ENCODE measurements at regions not wholly inside any gene's neighbourhood (a gene's known extent, or its start where the extent isn't known, plus 50 kb on each side); places are given as distances from the start of the nearest gene placed in this dataset.

- H3K4me2 ChIP-seq (ENCODE audit: control insufficient read depth, extremely low read depth, insufficient read depth, low read depth, low read length) = no peak overlapping the region
- FAIRE-seq (no peak), DNase-seq (ENCODE audit: low read depth, low spot score) (no peak)
- no peak overlapping the region for H3K4me3 ChIP-seq (ENCODE audit: control insufficient read depth in 2 of 3, extremely low read depth in 1 of 3, insufficient read depth in 2 of 3, low read depth in 1 of 3, low read length in 3 of 3)
- H3K36me3 ChIP-seq (ENCODE audit: control insufficient read depth in 2 of 2, extremely low read depth in 1 of 2, insufficient read depth in 2 of 2, low read length in 2 of 2) = no peaks in the 10 kb centered on the region
- no peaks in the 10 kb centered on the region for H3K79me2 ChIP-seq (ENCODE audit: control insufficient read depth, insufficient read depth, low read length)
- H3K27me3 ChIP-seq (ENCODE audit: control insufficient read depth, extremely low read depth, insufficient read depth, low read length) = no peaks in the 10 kb centered on the region
- H3K9me1 ChIP-seq (ENCODE audit: control insufficient read depth, extremely low read depth, insufficient read depth, low read length) = no peaks in the 10 kb centered on the region
- H3K9ac ChIP-seq (ENCODE audit: control insufficient read depth, extremely low read depth, insufficient read depth, low read length) = no peak overlapping the region
- no peak overlapping the region for H2AFZ ChIP-seq (ENCODE audit: control insufficient read depth, low read length)
- dilution Hi-C loops (cut with MboI; ENCODE audit: extremely low pct_ligation_motif_present, low sequenced_read_pairs) = no loop called here
- no peaks in the 10 kb centered on the region for H4K20me1 ChIP-seq (ENCODE audit: control insufficient read depth, extremely low read depth, insufficient read depth, low read length)
- H3K27ac ChIP-seq (ENCODE audit: control insufficient read depth, insufficient read depth, low read length) = no peak overlapping the region
- no peaks in the 10 kb centered on the region for H3K9me3 ChIP-seq (ENCODE audit: control insufficient read depth, low read depth, low read length)
- no peak for TF ChIP-seq EZH2 (IDR thresholded peaks at IDR 0.05; ENCODE audit: low read length)
- TF ChIP-seq, protein P1, sequence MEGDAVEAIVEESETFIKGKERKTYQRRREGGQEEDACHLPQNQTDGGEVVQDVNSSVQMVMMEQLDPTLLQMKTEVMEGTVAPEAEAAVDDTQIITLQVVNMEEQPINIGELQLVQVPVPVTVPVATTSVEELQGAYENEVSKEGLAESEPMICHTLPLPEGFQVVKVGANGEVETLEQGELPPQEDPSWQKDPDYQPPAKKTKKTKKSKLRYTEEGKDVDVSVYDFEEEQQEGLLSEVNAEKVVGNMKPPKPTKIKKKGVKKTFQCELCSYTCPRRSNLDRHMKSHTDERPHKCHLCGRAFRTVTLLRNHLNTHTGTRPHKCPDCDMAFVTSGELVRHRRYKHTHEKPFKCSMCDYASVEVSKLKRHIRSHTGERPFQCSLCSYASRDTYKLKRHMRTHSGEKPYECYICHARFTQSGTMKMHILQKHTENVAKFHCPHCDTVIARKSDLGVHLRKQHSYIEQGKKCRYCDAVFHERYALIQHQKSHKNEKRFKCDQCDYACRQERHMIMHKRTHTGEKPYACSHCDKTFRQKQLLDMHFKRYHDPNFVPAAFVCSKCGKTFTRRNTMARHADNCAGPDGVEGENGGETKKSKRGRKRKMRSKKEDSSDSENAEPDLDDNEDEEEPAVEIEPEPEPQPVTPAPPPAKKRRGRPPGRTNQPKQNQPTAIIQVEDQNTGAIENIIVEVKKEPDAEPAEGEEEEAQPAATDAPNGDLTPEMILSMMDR (optimal IDR thresholded peaks at IDR 0.05 in 1 of 3, IDR thresholded peaks at IDR 0.05 in 1 of 3, conservative IDR thresholded peaks at IDR 0.05 in 1 of 3; ENCODE audit: extremely low read depth in 1 of 3, insufficient read depth in 2 of 3, low read length in 3 of 3) = no peak
- H3K4me1 ChIP-seq (ENCODE audit: control insufficient read depth, extremely low read depth, insufficient read depth, low read length) = no peaks in the 10 kb centered on the region
These were observed 288.3 kb upstream of the RBFOX1 start for GRCh38 chr16:7044331-7044730.

GRCh38 chr16:7038475-7038874 is 294.2 kb upstream of the RBFOX1 start:
- H3K79me2 ChIP-seq (ENCODE audit: control insufficient read depth, insufficient read depth, low read length) = no peaks in the 10 kb centered on the region
- no peak overlapping the region for H3K9ac ChIP-seq (ENCODE audit: control insufficient read depth, extremely low read depth, insufficient read depth, low read length)
- H3K9me3 ChIP-seq (ENCODE audit: control insufficient read depth, low read depth, low read length) = no peaks in the 10 kb centered on the region
- dilution Hi-C loops (cut with MboI; ENCODE audit: extremely low pct_ligation_motif_present, low sequenced_read_pairs) = no loop called here
- no peaks in the 10 kb centered on the region for H3K36me3 ChIP-seq (ENCODE audit: control insufficient read depth in 2 of 2, extremely low read depth in 1 of 2, insufficient read depth in 2 of 2, low read length in 2 of 2)
- H4K20me1 ChIP-seq (ENCODE audit: control insufficient read depth, extremely low read depth, insufficient read depth, low read length) = no peaks in the 10 kb centered on the region
- no peaks in the 10 kb centered on the region for H3K9me1 ChIP-seq (ENCODE audit: control insufficient read depth, extremely low read depth, insufficient read depth, low read length)
- no peak for TF ChIP-seq EZH2 (IDR thresholded peaks at IDR 0.05; ENCODE audit: low read length)
- TF ChIP-seq, protein P1 (optimal IDR thresholded peaks at IDR 0.05 in 1 of 3, IDR thresholded peaks at IDR 0.05 in 1 of 3, conservative IDR thresholded peaks at IDR 0.05 in 1 of 3; ENCODE audit: extremely low read depth in 1 of 3, insufficient read depth in 2 of 3, low read length in 3 of 3) = no peak
- H3K4me1 ChIP-seq (ENCODE audit: control insufficient read depth, extremely low read depth, insufficient read depth, low read length) = no peaks in the 10 kb centered on the region
- no peak overlapping the region for H3K4me3 ChIP-seq (ENCODE audit: control insufficient read depth in 2 of 3, extremely low read depth in 1 of 3, insufficient read depth in 2 of 3, low read depth in 1 of 3, low read length in 3 of 3)
- no peak overlapping the region for H3K4me2 ChIP-seq (ENCODE audit: control insufficient read depth, extremely low read depth, insufficient read depth, low read depth, low read length)
- no peak for DNase-seq (ENCODE audit: low read depth, low spot score)
- H2AFZ ChIP-seq (ENCODE audit: control insufficient read depth, low read length) = no peak overlapping the region
- FAIRE-seq = no peak
- H3K27me3 ChIP-seq (ENCODE audit: control insufficient read depth, extremely low read depth, insufficient read depth, low read length) = no peaks in the 10 kb centered on the region
- no peak overlapping the region for H3K27ac ChIP-seq (ENCODE audit: control insufficient read depth, insufficient read depth, low read length)

All from keratinocyte (primary cell).